ENCODE measurements at regions not wholly inside any gene's neighbourhood (a gene's known extent, or its start where the extent isn't known, plus 50 kb on each side); places are given as distances from the start of the nearest gene placed in this dataset.
A peak's percentile ranks its signal among the peaks of the same experiment; 100 is the strongest.
"Not testable (repeated sequence)": the region's sequence is repeated elsewhere in the genome, so short reads cannot be mapped to it uniquely, and the experiment has no call there.

GRCh38 chr10:46749470-46749869 lies 161.8 kb upstream of the PTPN20 start:
- DNase-seq, result not testable (repeated sequence)

GRCh38 chr10:46753763-46754162 lies 157.5 kb upstream of the PTPN20 start:
- not testable (repeated sequence) for DNase-seq

- DNase-seq, result not testable (repeated sequence)
Observed at GRCh38 chr10:46761471-46761870, 149.8 kb upstream of the PTPN20 start.

DNA sequence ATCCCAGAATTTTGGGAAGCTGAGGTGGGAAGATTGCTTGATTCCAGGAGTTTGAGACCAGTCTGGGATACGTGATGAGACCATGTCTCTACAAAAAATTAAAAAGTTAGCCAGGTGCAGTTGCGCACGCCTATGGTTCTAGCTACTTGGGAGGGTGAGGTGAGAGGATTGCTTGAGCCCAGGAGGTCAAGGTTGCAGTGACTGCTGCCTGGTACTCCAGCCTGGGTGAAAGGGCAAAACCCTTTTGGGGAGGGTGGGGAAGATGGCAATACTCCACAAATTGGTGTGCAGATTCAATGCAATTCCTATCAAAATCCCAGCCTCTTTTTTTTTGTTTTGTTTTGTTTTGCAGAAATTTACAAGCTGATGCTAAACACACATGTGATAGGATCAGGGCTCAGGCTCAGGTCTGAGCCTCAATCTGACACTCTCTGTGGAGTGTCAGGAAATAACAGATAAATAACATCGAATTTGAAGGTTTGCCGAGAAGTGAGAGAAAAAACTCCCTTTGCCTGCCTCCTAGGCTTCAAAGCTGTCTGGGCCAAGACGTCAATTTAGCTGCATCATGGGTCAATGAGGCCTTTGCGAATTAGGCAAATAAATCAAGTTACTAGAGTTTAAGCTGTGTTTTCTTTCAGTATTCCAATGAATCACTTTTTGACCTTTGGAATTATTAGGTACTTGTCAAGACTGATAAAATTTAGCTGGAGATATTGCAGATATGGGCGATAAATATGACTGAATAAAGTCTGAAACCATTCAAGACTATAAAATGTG lies 142.5 kb upstream of the PTPN20 start:
- not testable (repeated sequence) for DNase-seq

DNA sequence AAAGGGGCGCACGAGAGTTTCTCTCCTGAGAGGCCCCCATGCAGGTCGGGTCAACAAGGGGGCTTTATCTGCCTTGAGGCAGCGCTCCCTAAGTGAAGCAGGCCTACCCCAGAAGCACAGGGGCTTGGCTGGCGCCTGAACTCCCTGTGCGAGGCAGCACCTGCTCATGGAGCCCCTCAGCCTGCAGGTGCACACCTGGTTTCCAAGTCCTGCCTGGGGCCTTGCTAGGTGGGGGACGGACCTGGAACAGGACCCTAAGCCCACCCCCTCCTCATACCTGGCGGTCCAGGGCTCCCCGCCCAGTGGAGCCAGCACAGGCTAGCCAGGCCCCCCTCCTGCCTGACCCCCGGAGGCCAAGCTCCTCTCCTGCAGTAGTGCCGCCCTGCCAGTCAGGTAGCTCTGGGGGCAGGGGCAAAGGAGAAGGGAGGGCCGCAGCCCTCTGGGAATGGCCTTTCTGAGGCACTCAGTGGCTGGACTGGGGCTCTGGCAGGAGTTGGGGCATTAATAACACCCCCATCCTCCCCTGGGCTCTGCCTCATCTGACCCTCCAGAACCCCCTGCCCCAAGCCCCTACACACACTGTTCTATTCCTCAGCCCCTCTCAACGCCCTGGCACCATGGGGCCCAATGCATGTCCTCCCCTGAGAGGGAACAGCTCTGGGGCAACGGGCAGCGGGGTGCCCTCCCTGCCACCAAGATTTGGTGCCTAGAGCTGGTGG lies 137.9 kb upstream of the PTPN20 start:
- not testable (repeated sequence) for DNase-seq

DNA sequence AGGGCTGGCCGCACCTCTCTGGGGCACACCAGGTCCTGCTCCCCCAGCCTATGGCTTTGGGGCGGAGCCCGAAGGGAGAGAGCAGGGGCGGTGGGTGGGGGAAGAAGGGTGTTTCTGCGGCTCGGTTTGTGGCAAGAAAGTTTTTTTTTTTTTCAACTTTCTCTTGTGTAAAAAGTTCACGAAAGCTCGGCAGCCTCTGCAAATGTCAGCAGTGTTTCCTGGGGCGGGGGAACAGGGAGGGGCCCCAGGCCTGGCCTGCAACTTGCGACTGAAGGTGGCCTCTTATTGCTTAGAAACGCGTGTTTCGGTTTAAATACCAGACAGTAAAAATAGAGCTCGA lies 137.4 kb upstream of the PTPN20 start:
- not testable (repeated sequence) for DNase-seq

- not testable (repeated sequence) for DNase-seq
Observed at GRCh38 chr10:46774366-46774765, 136.9 kb upstream of the PTPN20 start.

GRCh38 chr10:46774945-46775667 lies 136.1 kb upstream of the PTPN20 start:
- DNase-seq, result not testable (repeated sequence)

DNA sequence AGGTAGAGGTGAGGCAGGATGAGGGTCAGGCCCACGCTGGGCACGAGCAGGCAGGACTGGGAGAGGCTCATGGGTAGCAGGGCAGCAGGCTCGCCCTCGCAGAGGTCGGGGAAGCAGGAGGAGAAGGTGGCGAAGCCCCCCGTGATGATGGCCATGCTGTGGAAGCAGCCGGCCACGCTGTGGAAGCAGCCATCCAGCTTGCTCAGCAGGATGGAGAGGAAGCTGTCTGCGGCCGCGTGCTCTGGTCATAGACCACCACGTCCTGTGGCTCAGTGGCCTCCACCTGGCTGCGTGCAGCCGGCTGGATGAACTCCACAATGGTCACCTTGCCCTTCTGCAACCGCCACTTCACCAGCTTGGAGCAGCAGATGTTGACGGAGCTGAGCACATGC lies 135.6 kb upstream of the PTPN20 start:
- not testable (repeated sequence) for DNase-seq

DNA sequence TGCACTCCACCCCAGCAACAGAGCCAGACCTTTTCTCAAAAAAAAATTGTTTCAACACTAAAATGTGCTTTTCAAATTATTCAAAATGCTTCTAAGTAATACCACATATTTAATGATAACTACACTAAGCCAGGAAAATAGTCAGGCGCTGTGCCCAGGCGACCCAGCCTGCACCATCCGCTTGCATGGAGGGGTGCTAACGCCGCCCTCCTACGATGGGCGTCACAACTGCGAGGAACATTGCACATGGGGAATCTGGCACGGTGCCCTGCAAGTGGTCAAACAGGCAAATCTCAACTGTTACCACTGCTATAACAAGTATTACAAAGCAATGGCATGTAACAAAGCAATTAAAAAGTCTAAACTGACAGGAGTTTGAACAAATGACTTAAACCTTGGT lies 131.7 kb upstream of the PTPN20 start:
- not testable (repeated sequence) for DNase-seq

DNA sequence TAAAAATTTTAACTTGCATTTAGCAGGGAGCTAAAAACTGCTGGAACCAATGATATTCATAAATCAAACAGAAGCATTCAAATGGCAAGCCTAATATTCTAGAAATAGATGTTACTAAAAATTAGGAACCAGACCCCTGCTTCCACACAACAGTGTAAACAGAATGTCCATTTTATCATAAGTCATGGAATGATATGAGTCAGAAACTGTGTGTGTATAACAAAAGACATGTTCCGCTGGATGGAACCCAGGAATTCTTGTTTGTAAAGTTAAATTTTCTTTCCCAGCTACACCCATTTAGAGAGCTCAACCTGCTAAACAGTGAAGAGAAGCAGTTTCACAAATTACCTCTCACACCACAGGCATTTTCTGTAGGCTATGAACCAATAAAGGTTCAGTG lies 131.1 kb upstream of the PTPN20 start:
- not testable (repeated sequence) for DNase-seq

GRCh38 chr10:46781001-46781400 lies 130.2 kb upstream of the PTPN20 start:
- DNase-seq, result not testable (repeated sequence)

DNA sequence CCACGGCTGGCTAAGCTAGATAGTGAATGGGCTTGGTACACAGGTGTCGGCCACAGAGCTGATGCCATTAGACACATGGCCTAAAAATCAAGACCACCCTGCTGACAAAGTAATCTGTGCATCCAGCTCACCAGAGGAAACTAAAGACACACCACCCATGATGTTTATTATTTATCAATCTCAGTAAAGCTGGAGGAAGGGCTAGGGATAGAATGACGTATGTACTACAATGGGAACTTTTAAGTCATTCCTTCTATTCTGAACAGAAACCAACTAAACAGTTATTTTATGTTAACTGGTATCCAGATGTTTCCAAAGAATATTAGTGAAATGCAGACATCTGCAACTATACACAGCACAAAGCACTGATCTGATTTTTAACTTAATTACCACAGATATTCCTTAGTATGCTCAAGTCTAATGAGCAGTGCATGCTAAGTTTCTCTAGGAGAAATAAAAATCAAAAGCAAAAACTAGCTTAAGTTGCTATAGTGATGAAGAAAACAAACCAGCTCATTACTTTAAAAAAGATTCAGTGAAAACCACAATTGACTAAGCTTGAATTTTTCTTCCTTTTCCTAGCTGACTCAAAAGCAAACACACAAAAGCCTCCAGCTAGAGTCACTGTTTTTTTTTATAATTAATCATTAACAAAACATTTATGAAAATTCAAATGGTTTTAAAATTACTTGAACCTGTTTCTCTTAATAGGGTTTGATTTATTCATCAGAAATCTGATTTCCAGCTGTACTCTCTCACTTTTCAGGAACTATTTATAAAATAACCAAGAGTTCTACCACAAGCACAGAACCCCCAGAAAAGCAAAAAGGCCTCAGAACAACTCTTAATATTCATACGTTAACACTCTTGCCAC lies 129.0 kb upstream of the PTPN20 start:
- DNase-seq, result not testable (repeated sequence)

DNA sequence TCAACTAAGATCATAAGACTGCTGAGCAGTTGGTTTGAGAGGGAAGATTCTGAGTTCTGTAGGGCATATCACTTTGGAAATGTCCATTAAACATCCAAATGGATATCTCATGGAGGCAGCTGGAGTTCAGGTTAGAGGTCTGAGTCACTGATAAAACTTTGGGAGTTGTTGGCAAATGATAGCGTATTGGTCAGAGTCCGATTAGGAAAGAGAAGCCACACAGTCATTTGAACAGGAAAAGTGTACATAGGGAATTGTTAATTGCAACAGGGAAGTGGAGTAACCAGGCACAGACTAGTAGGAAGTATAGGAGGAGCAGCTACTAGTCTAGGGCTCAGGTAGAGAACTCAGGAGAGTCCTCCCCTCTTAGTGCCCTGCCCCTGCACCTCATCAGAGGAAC lies 126.6 kb upstream of the PTPN20 start:
- DNase-seq, result not testable (repeated sequence)

DNA sequence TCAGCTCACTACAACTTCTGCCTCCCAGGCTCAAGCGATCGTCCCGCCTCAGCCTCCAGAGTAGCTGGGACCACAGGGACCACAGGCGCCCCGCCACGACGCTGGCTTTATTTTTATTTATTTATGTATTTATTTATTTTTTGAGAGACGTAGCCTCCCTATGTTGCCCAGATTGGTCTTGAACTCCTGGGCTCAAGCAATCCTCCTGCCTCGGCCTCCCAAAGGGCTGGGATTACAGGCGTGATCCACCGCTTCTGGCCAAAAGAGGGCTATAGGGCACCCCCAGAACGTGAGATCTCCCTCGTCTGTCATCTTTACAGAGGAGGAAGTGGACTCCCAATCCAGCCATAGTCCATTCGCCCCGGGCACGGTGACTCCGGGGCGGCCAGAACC lies 125.1 kb upstream of the PTPN20 start:
- DNase-seq, result not testable (repeated sequence)

- DNase-seq, result peak; percentile 48
Observed at GRCh38 chr10:46786518-46787320, 124.5 kb upstream of the PTPN20 start.

DNA sequence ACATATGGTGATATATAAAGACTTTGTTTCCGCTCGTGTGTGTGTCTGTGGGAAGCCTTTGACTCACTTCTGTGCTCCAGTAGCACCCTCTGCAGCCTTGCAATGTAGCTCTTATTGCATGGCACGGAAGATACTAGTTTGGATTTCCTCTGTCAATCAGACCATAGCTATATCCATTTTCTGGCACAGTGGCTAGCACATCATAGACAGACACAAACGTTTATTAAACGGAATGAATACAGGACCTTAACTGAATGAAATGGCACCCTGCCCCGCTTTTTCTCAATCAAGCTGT lies 124.0 kb upstream of the PTPN20 start:
- DNase-seq, result no peak

- DNase-seq, result not testable (repeated sequence)
Observed at GRCh38 chr10:46792657-46793357, 118.4 kb upstream of the PTPN20 start.

DNA sequence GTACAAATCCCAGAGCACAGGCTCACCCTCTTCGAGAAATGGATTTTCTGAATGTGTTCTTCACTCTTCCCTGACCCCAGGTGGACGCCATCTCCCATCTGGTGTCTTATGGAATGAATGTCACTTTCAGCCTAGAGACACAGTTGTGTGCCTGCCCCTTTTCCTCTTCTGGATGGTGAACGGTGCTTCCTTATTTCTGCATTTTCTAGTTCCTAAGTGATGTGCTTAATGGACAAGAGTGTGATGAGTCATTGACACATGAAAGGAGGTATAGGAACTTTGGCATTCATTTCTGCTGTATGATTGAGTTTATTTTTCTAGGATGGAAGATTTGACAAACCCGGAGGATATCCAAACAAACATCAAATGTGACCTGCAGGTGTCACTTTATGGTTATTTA lies 114.9 kb upstream of the PTPN20 start:
- DNase-seq, result not testable (repeated sequence)

GRCh38 chr10:46802010-46802409 lies 109.2 kb upstream of the PTPN20 start:
- not testable (repeated sequence) for DNase-seq

- not testable (repeated sequence) for DNase-seq
Observed at GRCh38 chr10:46803082-46803481, 108.1 kb upstream of the PTPN20 start.

Measured in stimulated activated CD4-positive, alpha-beta T cell treated with anti-CD3 and anti-CD28 coated beads, Interleukin-4, amount 100 ng/mL, for 1 hour (primary cell).